ENCODE measurements at regions not wholly inside any gene's neighbourhood (a gene's known extent, or its start where the extent isn't known, plus 50 kb on each side); places are given as distances from the start of the nearest gene placed in this dataset.

GRCh38 chr2:39593439-39594393 lies 72.0 kb upstream of the TMEM178A start:
- TF ChIP-seq CTCF (conservative IDR thresholded peaks at IDR 0.05; ENCODE audit: low read depth, low read length): peak; percentile 59
- TF ChIP-seq EZH2 (IDR thresholded peaks at IDR 0.05; ENCODE audit: borderline replicate concordance, low read depth, low read length, poor library complexity, severe bottlenecking): no peak

All from A673 (cell line).